ENCODE measurements at regions not wholly inside any gene's neighbourhood (a gene's known extent, or its start where the extent isn't known, plus 50 kb on each side); places are given as distances from the start of the nearest gene placed in this dataset.

GRCh38 chr19:31015778-31016177, 333.5 kb downstream of the TSHZ3 start:
- TF ChIP-seq CTCF (conservative IDR thresholded peaks at IDR 0.05; ENCODE audit: low read length) (no peak), EZH2phosphoT487 (IDR thresholded peaks at IDR 0.05; ENCODE audit: borderline replicate concordance, low read depth, low read length) (no peak)
